ENCODE measurements at regions not wholly inside any gene's neighbourhood (a gene's known extent, or its start where the extent isn't known, plus 50 kb on each side); places are given as distances from the start of the nearest gene placed in this dataset.

DNA sequence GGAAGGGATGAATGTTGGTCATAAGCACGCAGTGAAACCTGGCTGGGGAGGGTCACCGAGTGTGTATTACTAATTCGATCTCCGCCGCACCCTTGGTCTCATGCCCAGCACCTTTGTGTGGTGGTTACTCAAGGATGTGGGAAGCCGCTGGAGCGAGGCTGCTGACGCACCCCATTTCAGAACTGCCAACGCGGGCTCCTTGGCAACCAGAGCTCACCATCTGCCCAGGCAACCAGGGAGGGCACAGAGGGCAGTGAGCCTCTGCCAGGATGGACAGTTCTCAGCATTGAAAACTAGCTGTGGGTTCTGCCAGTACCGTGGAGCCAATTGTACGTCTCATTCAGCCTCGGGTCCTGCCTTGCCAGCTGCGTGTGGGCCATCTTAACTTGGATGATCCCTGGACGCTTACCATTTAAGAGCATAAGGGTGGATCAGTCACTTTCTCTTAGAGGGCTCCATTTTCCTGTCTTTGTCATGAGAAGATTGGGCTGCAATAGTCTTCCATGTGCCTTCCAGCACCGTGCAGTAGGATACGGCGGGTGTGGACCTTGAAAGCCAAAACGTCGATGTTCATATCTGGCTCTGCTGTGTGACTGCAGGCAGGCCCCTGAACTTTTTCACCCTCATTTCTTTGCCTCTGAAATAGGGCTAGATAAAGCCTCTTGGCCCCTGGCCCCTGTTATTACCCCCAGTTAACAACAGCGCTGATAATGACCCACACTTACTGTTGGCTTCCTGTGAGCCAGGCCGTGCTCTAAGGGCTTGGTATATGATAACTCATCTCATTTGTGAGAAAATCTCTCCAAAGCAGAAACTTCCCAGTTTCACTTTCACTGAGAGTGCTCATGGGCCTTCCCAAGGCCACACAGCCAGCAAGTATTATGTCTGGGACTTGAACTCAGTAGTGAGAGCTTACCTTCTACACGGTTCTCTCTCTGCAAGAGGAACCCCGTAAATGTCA lies 238.8 kb downstream of the OPA1 start:
- peaks cover 9% of the 10 kb centered on the region for H3K27me3 Mint-ChIP-seq (ENCODE audit: low read depth)
- peak overlapping the region; percentile 15 for H3K27ac Mint-ChIP-seq (ENCODE audit: unreplicated experiment)
- H3K9me3 Mint-ChIP-seq, result no peaks in the 10 kb centered on the region
- TF ChIP-seq, protein P1, sequence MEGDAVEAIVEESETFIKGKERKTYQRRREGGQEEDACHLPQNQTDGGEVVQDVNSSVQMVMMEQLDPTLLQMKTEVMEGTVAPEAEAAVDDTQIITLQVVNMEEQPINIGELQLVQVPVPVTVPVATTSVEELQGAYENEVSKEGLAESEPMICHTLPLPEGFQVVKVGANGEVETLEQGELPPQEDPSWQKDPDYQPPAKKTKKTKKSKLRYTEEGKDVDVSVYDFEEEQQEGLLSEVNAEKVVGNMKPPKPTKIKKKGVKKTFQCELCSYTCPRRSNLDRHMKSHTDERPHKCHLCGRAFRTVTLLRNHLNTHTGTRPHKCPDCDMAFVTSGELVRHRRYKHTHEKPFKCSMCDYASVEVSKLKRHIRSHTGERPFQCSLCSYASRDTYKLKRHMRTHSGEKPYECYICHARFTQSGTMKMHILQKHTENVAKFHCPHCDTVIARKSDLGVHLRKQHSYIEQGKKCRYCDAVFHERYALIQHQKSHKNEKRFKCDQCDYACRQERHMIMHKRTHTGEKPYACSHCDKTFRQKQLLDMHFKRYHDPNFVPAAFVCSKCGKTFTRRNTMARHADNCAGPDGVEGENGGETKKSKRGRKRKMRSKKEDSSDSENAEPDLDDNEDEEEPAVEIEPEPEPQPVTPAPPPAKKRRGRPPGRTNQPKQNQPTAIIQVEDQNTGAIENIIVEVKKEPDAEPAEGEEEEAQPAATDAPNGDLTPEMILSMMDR (conservative IDR thresholded peaks at IDR 0.05), result no peak
- peaks cover 14% of the 10 kb centered on the region for H3K4me1 Mint-ChIP-seq
- H3K4me3 Mint-ChIP-seq, result no peak overlapping the region
- H3K36me3 Mint-ChIP-seq (ENCODE audit: low read depth), result no peaks in the 10 kb centered on the region
- no peak for DNase-seq (ENCODE audit: low read depth, low spot score)

- Mint-ChIP-seq H3K27ac (ENCODE audit: unreplicated experiment) (no peak overlapping the region), H3K9me3 (no peaks in the 10 kb centered on the region), H3K4me1 (peaks cover 2% of the 10 kb centered on the region), H3K27me3 (ENCODE audit: low read depth) (peaks cover 6% of the 10 kb centered on the region), H3K36me3 (ENCODE audit: low read depth) (no peaks in the 10 kb centered on the region), H3K4me3 (no peak overlapping the region)
- TF ChIP-seq, protein P1 (conservative IDR thresholded peaks at IDR 0.05), result no peak
- DNase-seq (ENCODE audit: low read depth, low spot score), result no peak
Observed at GRCh38 chr3:193832833-193833413, 239.9 kb downstream of the OPA1 start.

GRCh38 chr3:193833592-193833991 lies 240.6 kb downstream of the OPA1 start:
- H3K27ac Mint-ChIP-seq (ENCODE audit: unreplicated experiment), result no peak overlapping the region
- no peak overlapping the region for H3K4me3 Mint-ChIP-seq
- no peaks in the 10 kb centered on the region for H3K4me1 Mint-ChIP-seq
- no peaks in the 10 kb centered on the region for H3K36me3 Mint-ChIP-seq (ENCODE audit: low read depth)
- peaks cover 4% of the 10 kb centered on the region for H3K27me3 Mint-ChIP-seq (ENCODE audit: low read depth)
- TF ChIP-seq, protein P1 (conservative IDR thresholded peaks at IDR 0.05), result no peak
- DNase-seq (ENCODE audit: low read depth, low spot score), result no peak
- H3K9me3 Mint-ChIP-seq, result no peaks in the 10 kb centered on the region

- no peaks in the 10 kb centered on the region for H3K4me1 Mint-ChIP-seq
- no peaks in the 10 kb centered on the region for H3K36me3 Mint-ChIP-seq (ENCODE audit: low read depth)
- peaks cover 3% of the 10 kb centered on the region for H3K27me3 Mint-ChIP-seq (ENCODE audit: low read depth)
- TF ChIP-seq, protein P1 (conservative IDR thresholded peaks at IDR 0.05), result no peak
- H3K4me3 Mint-ChIP-seq, result no peak overlapping the region
- no peak overlapping the region for H3K27ac Mint-ChIP-seq (ENCODE audit: unreplicated experiment)
- no peaks in the 10 kb centered on the region for H3K9me3 Mint-ChIP-seq
- DNase-seq (ENCODE audit: low read depth, low spot score), result no peak
Observed at GRCh38 chr3:193835414-193835813, 242.4 kb downstream of the OPA1 start.

DNA sequence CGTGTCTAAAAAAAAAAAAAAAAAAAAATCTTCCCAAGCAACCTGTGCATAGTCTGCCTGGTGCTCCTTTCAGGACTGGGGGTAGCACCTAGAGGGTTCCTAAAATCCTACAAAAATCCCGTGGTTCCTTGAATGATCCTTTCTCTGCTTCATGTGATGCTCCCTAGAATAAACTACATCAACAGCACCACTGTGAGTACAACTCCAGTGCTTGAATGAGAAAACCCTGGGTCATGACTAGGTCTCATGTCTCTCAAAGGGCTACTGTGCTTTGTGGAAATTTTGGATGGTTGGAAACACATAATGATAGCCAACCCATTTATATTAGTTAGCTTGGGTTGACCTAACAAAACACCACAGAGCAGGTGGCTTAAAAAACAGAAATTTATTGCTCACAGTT lies 243.5 kb downstream of the OPA1 start:
- H3K9me3 Mint-ChIP-seq, result no peaks in the 10 kb centered on the region
- TF ChIP-seq, protein P1 (conservative IDR thresholded peaks at IDR 0.05), result no peak
- H3K4me3 Mint-ChIP-seq, result no peak overlapping the region

More for the DNA sequence above, 243.5 kb downstream of the OPA1 start:
- DNase-seq (ENCODE audit: low read depth, low spot score), result no peak
- H3K27me3 Mint-ChIP-seq (ENCODE audit: low read depth), result peaks cover 6% of the 10 kb centered on the region
- no peaks in the 10 kb centered on the region for H3K36me3 Mint-ChIP-seq (ENCODE audit: low read depth)
- H3K4me1 Mint-ChIP-seq, result peaks cover 1% of the 10 kb centered on the region
- no peak overlapping the region for H3K27ac Mint-ChIP-seq (ENCODE audit: unreplicated experiment)

All from neural crest cell (in vitro differentiated cells).